GM19324 (cell line): ENCODE measurements at regions not wholly inside any gene's neighbourhood (a gene's known extent, or its start where the extent isn't known, plus 50 kb on each side); places are given as distances from the start of the nearest gene placed in this dataset.
A peak's percentile ranks its signal among the peaks of the same experiment; 100 is the strongest.
"Not testable (repeated sequence)": the region's sequence is repeated elsewhere in the genome, so short reads cannot be mapped to it uniquely, and the experiment has no call there.

Experiments used
- ATAC-seq: cut with Tn5 transposase; IDR thresholded peaks from one replicate; pipeline ENCODE4 v1.9.1; 2021; ENCODE audit warnings: mild to moderate bottlenecking, moderate library complexity; ENCODE audit not compliant: unreplicated experiment, low FRiP score

GRCh38 chr2:131584380-131584779 lies 56.7 kb downstream of the CCDC74A start:
- ATAC-seq = no peak

GRCh38 chr2:131584940-131585339 lies 57.3 kb downstream of the CCDC74A start:
- peak; percentile 56 for ATAC-seq

GRCh38 chr2:131588152-131588873 lies 60.6 kb downstream of the CCDC74A start:
- peak; percentile 70 for ATAC-seq

- not testable (repeated sequence) for ATAC-seq
Measured at GRCh38 chr2:131589126-131589525, 61.4 kb downstream of the CCDC74A start.

GRCh38 chr2:131590366-131590765 lies 62.7 kb downstream of the CCDC74A start:
- ATAC-seq = no peak

GRCh38 chr2:131590896-131591295 lies 63.2 kb downstream of the CCDC74A start:
- ATAC-seq = no peak

- ATAC-seq = not testable (repeated sequence)
Measured at GRCh38 chr2:131596561-131596960, 68.9 kb downstream of the CCDC74A start.

GRCh38 chr2:131602444-131602843 lies 74.8 kb downstream of the CCDC74A start:
- ATAC-seq = not testable (repeated sequence)

GRCh38 chr2:131604652-131605051 lies 77.0 kb downstream of the CCDC74A start:
- not testable (repeated sequence) for ATAC-seq

GRCh38 chr2:131606366-131606765 lies 78.7 kb downstream of the CCDC74A start:
- not testable (repeated sequence) for ATAC-seq

- not testable (repeated sequence) for ATAC-seq
Measured at GRCh38 chr2:131607056-131607455, 79.4 kb downstream of the CCDC74A start.

GRCh38 chr2:131614539-131614938 lies 86.9 kb downstream of the CCDC74A start:
- ATAC-seq = not testable (repeated sequence)

GRCh38 chr2:131618320-131618719 lies 90.6 kb downstream of the CCDC74A start:
- ATAC-seq = not testable (repeated sequence)

- ATAC-seq = not testable (repeated sequence)
Measured at GRCh38 chr2:131622874-131623273, 95.2 kb downstream of the CCDC74A start.

GRCh38 chr2:131626011-131626410 lies 98.3 kb downstream of the CCDC74A start:
- not testable (repeated sequence) for ATAC-seq

- not testable (repeated sequence) for ATAC-seq
Measured at GRCh38 chr2:131626565-131626964, 98.9 kb downstream of the CCDC74A start.

- not testable (repeated sequence) for ATAC-seq
Measured at GRCh38 chr2:131627777-131628176, 100.1 kb downstream of the CCDC74A start.

- ATAC-seq = not testable (repeated sequence)
Measured at GRCh38 chr2:131631648-131632047, 104.0 kb downstream of the CCDC74A start.

GRCh38 chr2:131633405-131633804 lies 105.7 kb downstream of the CCDC74A start:
- not testable (repeated sequence) for ATAC-seq

- ATAC-seq = not testable (repeated sequence)
Measured at GRCh38 chr2:131633827-131634695, 106.4 kb downstream of the CCDC74A start.

GRCh38 chr2:131635611-131636010 lies 107.9 kb downstream of the CCDC74A start:
- no peak for ATAC-seq
